ENCODE measurements at regions not wholly inside any gene's neighbourhood (a gene's known extent, or its start where the extent isn't known, plus 50 kb on each side); places are given as distances from the start of the nearest gene placed in this dataset.

GRCh38 chr10:28393956-28394568 lies 91.2 kb upstream of the MPP7 start:
- TF ChIP-seq CTCF (IDR thresholded peaks at IDR 0.05; ENCODE audit: low read depth, low read length) (peak; percentile 67), POLR2A (IDR thresholded peaks at IDR 0.05; ENCODE audit: extremely low read depth, insufficient read length) (no peak)

Data from NB4 (cell line).